A673 (cell line): ENCODE measurements at regions not wholly inside any gene's neighbourhood (a gene's known extent, or its start where the extent isn't known, plus 50 kb on each side); places are given as distances from the start of the nearest gene placed in this dataset.

Experiments
- BruUV-seq: library from RNA; stranded (reverse); fragments of 400-500 nt; replicated peaks from 2 replicates; lab custom pipeline; 2021; lab: Mats Ljungman, UMichigan
- CTCF ChIA-PET: fragments of 300-600 bp; sonication (Branson Sonifier 250); formaldehyde crosslinking; loops from one replicate; lab custom pipeline; 2022; ENCODE audit warnings: antibody characterized with exemption; lab: Charles Lee
- POLR2A ChIA-PET: fragments of 300-600 bp; sonication (Branson Sonifier 250); formaldehyde crosslinking; loops from one replicate; lab custom pipeline; 2022; ENCODE audit warnings: antibody characterized with exemption; ENCODE audit not compliant: low non-redundant PET; lab: Charles Lee
- DNase-seq: peaks from one replicate; pipeline ENCODE4 v3.0.0-alpha.2; 2015; ENCODE audit warnings: low spot score
- H3K27ac ChIP-seq: fragments of 200-600 bp; sonication (generic); 2 replicates; pipeline ENCODE4 v1.5.1; 2016; ENCODE audit warnings: mixed run types, low read depth, mild to moderate bottlenecking, mixed read lengths, antibody characterized with exemption, low read length; ENCODE audit not compliant: poor library complexity, severe bottlenecking
- H3K27me3 ChIP-seq: fragments of 200-600 bp; sonication (generic); replicated peaks from 2 replicates; pipeline ENCODE4 v1.6.1; 2017; ENCODE audit warnings: mixed run types, low read depth, mild to moderate bottlenecking, mixed read lengths, antibody characterized with exemption, low read length; ENCODE audit not compliant: insufficient read depth, poor library complexity
- H3K36me3 ChIP-seq: fragments of 200-600 bp; sonication (generic); 2 replicates; pipeline ENCODE4 v1.6.1; 2016; ENCODE audit warnings: mixed run types, mild to moderate bottlenecking, mixed read lengths, antibody characterized with exemption, low read length; ENCODE audit not compliant: insufficient read depth, poor library complexity, severe bottlenecking
- H3K4me1 ChIP-seq: fragments of 200-600 bp; sonication (generic); 2 replicates; pipeline ENCODE4 v1.6.1; 2017; ENCODE audit warnings: mixed run types, mild to moderate bottlenecking, mixed read lengths, antibody characterized with exemption, low read length; ENCODE audit not compliant: insufficient read depth, poor library complexity, severe bottlenecking
- H3K4me3 ChIP-seq: fragments of 200-600 bp; sonication (generic); 2 replicates; pipeline ENCODE4 v1.5.1; 2016; ENCODE audit warnings: low read depth, mixed run types, mild to moderate bottlenecking, mixed read lengths, low read length; ENCODE audit not compliant: poor library complexity, severe bottlenecking
- H3K9me3 ChIP-seq: fragments of 200-600 bp; sonication (generic); 2 replicates; pipeline ENCODE4 v1.6.1; 2016; ENCODE audit warnings: mixed run types, low read depth, mild to moderate bottlenecking, mixed read lengths, antibody characterized with exemption, low read length; ENCODE audit not compliant: poor library complexity, severe bottlenecking
- CTCF ChIP-seq: fragments of 300-800, 200-600 bp; sonication (generic); conservative IDR thresholded peaks from 2 replicates; pipeline ENCODE4 v1.5.1; 2017; ENCODE audit warnings: low read depth, mild to moderate bottlenecking, antibody characterized with exemption, low read length, moderate library complexity, mixed read lengths
- EZH2 ChIP-seq: fragments of 200-600 bp; sonication (generic); IDR thresholded peaks from 2 replicates; pipeline ENCODE4 v1.6.1; 2017; ENCODE audit warnings: borderline replicate concordance, low read depth, mild to moderate bottlenecking, mixed read lengths, antibody characterized with exemption, low read length; ENCODE audit not compliant: poor library complexity, severe bottlenecking
- intact Hi-C: fragments of 100-400 bp; cut with micrococcal nuclease; formaldehyde crosslinking; loops from one replicate; pipeline ENCODE4 v1.10.0; 2022; ENCODE audit not compliant: unreplicated experiment

- no peak for TF ChIP-seq EZH2
- no peak for TF ChIP-seq CTCF
- ChIA-PET POLR2A (no interaction called here), CTCF (no interaction called here)
- Histone ChIP-seq H3K36me3 (no peaks in the 10 kb centered on the region), H3K9me3 (no peaks in the 10 kb centered on the region), H3K27me3 (peaks cover 4% of the 10 kb centered on the region), H3K4me1 (no peaks in the 10 kb centered on the region), H3K4me3 (no peak overlapping the region), H3K27ac (no peak overlapping the region)
- no peak for DNase-seq
- BruUV-seq = no TSS peak
- intact Hi-C loops = no loop called here
Observed at GRCh38 chr20:51258582-51259165, 235.8 kb upstream of the KCNG1 start.

DNA sequence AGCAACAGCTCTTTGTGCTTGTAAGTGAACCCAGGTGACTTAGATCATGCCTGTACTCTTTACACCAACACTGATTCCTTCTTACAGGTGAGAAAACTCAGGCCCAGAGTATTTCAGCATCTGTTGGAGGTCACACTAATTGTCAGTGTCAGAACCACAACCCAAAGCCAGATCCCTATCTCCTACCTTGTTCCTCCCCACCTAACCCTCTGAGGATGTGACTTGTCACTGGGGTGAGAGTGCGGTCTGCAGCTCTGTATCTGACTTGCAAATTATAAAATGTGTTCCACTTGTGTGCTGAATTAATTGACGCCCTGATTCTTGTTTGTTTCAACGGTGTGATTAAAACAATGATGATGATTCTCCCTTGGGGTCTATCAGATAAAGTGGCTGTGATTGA is 232.5 kb upstream of the KCNG1 start:
- BruUV-seq = no TSS peak

GRCh38 chr20:51253280-51253679 is 230.4 kb upstream of the KCNG1 start:
- Histone ChIP-seq H3K27me3 (peaks cover 12% of the 10 kb centered on the region), H3K27ac (no peak overlapping the region), H3K9me3 (no peaks in the 10 kb centered on the region), H3K4me1 (no peaks in the 10 kb centered on the region), H3K4me3 (no peak overlapping the region), H3K36me3 (no peaks in the 10 kb centered on the region)
- ChIA-PET CTCF (no interaction called here), POLR2A (no interaction called here)
- TF ChIP-seq CTCF (no peak), EZH2 (no peak)
- no peak for DNase-seq
- no TSS peak for BruUV-seq
- intact Hi-C loops = no loop called here

More for the DNA sequence above, 232.5 kb upstream of the KCNG1 start:
- H3K9me3 ChIP-seq = no peaks in the 10 kb centered on the region
- peaks cover 12% of the 10 kb centered on the region for H3K27me3 ChIP-seq
- no peak for TF ChIP-seq EZH2
- no peak for TF ChIP-seq CTCF
- ChIA-PET POLR2A (no interaction called here), CTCF (interaction anchor here (0.5 kb wide), 1 partner anchor 366 kb away, joined by 3 read pairs; no protein-coding TSS in a partner anchor)
- intact Hi-C loops = no loop called here
- H3K4me3 ChIP-seq = no peak overlapping the region
- no peaks in the 10 kb centered on the region for H3K36me3 ChIP-seq
- no peaks in the 10 kb centered on the region for H3K4me1 ChIP-seq
- no peak overlapping the region for H3K27ac ChIP-seq
- DNase-seq = no peak
